ENCODE measurements at regions not wholly inside any gene's neighbourhood (a gene's known extent, or its start where the extent isn't known, plus 50 kb on each side); places are given as distances from the start of the nearest gene placed in this dataset.

DNA sequence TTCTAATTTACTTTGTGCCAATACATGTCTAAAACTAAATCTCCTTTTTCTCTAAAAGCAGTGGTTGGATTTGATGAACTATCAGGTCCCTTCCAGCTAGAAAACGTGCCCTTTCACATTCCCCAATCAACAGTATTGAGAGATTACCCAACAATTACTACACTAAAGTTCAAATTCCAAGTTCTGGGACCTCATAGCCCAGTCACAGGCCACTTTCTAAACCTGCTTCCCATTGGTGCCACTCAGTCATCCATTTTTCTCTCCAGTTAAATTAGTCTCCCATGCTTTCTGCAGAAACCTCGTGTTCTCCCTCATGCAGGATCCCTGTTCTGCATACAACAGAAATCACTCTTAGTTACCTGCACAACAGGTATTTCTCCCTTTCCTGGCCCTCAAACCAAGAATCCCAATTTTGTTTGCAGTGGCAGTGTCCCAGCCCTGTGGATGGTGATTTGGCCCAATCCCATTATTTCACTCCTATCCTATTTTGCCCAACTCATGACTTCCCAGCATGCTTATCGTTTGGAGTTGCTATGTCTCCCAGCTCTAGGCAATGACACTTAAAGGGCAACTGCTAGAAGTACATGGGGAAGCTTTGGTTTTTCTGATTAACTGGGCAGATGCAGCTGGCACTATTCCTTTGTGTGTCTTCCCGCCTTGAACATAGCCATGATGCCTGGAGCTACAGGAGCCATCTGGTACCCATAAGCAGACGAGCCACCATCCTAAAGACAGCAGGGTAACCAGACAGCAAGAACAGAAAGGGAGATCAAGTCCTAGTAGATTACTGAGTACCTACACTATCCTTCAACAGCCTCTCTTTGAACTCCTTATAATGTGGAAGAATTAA, 224.2 kb downstream of the MINAR1 start:
- TF ChIP-seq, protein P1, sequence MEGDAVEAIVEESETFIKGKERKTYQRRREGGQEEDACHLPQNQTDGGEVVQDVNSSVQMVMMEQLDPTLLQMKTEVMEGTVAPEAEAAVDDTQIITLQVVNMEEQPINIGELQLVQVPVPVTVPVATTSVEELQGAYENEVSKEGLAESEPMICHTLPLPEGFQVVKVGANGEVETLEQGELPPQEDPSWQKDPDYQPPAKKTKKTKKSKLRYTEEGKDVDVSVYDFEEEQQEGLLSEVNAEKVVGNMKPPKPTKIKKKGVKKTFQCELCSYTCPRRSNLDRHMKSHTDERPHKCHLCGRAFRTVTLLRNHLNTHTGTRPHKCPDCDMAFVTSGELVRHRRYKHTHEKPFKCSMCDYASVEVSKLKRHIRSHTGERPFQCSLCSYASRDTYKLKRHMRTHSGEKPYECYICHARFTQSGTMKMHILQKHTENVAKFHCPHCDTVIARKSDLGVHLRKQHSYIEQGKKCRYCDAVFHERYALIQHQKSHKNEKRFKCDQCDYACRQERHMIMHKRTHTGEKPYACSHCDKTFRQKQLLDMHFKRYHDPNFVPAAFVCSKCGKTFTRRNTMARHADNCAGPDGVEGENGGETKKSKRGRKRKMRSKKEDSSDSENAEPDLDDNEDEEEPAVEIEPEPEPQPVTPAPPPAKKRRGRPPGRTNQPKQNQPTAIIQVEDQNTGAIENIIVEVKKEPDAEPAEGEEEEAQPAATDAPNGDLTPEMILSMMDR (conservative IDR thresholded peaks at IDR 0.05; ENCODE audit: low read depth, low read length), result no peak
- no peak overlapping the region for H3K4me3 ChIP-seq (ENCODE audit: low read depth, low read length)
- no peak for DNase-seq (ENCODE audit: low read depth)

DNA sequence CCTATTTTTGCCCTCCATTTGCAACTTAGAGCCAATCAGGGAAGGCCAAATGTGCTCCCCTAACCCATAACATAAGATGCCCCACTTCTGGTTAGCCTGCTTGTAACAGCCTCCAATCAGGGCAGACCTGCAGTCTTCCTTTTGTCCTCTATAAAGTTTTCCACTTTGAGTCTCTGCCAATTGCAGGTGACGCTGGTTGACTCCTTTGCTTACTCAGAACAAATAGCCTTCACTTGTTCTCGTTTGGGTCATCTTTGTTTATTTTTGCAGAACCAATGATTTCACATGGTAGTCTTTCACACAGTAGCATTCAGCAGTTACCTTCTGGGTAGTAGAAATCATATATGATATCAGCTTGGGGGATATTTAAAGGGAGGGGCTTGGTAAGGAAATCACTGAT, 225.6 kb downstream of the MINAR1 start:
- H3K4me3 ChIP-seq (ENCODE audit: low read depth, low read length), result no peak overlapping the region
- TF ChIP-seq, protein P1 (conservative IDR thresholded peaks at IDR 0.05; ENCODE audit: low read depth, low read length), result no peak
- no peak for DNase-seq (ENCODE audit: low read depth)

DNA sequence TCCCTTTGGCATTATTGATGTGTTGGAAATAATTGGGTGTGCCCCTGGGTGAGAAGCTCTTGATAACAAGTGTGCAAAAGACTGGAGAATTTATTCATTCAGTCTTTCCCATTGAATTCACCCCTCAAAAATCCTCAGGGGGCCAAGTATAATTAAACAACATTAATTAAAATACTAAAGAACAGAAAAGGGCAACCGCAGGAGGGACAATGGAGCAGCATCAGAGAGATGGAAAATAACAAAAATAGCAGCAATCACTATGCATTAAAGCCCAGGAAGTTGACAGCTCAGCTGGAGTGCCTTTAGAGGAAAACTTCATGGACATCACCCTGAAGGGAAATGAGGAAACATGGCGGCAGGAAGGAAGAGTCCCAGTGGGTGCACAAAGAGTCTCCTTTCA, 227.6 kb downstream of the MINAR1 start:
- H3K4me3 ChIP-seq (ENCODE audit: low read depth, low read length), result no peak overlapping the region
- no peak for DNase-seq (ENCODE audit: low read depth)
- TF ChIP-seq, protein P1 (conservative IDR thresholded peaks at IDR 0.05; ENCODE audit: low read depth, low read length), result no peak

DNA sequence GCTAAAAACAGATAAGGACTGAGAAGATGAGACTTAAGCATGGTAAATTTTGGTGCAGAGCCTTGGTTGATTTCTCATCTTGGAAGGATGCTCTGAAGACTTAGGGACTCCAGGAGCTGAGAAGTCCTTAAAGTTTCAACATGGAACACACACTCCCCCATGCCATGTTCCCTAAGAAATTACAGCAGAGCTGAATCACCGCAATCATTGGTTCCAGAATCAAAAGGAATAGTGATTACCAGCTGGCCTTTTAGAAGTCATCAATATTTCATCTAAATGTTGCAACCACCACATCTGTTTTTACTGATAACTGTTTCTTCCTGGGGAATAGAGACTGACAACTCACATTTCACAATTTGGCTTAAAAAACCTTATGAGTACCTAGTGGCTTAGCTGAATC, 229.3 kb downstream of the MINAR1 start:
- H3K4me3 ChIP-seq (ENCODE audit: low read depth, low read length), result no peak overlapping the region
- TF ChIP-seq, protein P1 (conservative IDR thresholded peaks at IDR 0.05; ENCODE audit: low read depth, low read length), result no peak
- no peak for DNase-seq (ENCODE audit: low read depth)

DNA sequence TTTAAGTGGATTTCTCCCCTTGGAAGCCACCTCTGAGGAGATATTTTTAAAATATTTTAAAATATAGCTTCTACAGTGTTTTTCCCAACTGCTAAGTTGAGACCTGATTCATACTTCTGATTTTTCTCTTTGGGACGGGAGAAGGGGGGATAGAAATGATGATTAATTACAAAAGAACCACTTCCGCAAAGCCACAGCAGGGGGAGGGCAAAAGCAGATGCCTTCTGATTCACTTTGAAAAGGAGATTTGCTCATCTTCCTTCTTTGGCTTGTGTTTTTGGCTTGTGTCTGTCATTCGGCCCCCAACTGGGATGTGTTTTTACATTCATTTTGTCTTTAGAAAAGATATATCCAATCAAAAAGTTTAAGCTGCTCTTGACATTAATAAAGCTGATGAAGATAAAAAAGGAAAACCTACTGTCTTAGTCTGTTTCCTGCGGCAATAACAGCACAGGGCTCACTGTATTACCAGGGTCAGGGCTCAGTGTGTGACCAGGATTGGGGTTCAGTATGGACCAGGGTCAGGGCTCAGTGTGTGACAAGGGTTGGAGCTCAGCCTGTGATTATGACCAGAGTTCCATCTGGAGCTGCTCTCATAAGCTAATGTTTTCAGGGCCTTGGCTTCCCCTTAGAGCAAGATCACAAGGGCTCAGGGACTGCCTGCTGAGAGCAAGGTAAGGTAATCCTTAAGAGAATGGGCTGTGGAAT, 223.2 kb downstream of the MTHFS start:
- TF ChIP-seq, protein P1 (conservative IDR thresholded peaks at IDR 0.05; ENCODE audit: low read depth, low read length), result no peak
- DNase-seq (ENCODE audit: low read depth), result no peak
- H3K4me3 ChIP-seq (ENCODE audit: low read depth, low read length), result no peak overlapping the region

DNA sequence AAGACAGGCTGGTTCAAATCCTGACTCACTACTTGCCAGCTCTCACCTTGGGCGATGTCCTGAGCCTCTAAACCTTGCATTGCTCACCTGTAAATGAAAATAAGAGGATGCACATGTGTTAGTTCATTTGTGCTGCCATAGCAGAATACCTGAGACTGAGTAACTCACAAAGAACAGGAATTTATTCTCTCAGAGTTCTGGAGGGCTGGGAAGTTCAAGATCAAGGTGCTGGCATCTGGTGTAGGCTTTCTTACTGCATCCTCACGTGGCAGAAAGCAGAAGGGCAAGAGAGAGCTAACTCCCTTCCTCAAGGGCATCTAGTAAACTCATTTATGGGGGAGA, 222.7 kb downstream of the MTHFS start:
- TF ChIP-seq, protein P1 (conservative IDR thresholded peaks at IDR 0.05; ENCODE audit: low read depth, low read length), result no peak
- H3K4me3 ChIP-seq (ENCODE audit: low read depth, low read length), result no peak overlapping the region
- no peak for DNase-seq (ENCODE audit: low read depth)
